Neural cell (in vitro differentiated cells): ENCODE measurements at regions not wholly inside any gene's neighbourhood (a gene's known extent, or its start where the extent isn't known, plus 50 kb on each side); places are given as distances from the start of the nearest gene placed in this dataset.

Experiments
- H2AFZ ChIP-seq: fragments of 200-600, 300-800 bp; sonication (generic), shearing (Covaris generic); 2 replicates; pipeline ENCODE4 v1.6.0; 2014; ENCODE audit warnings: low read depth, mild to moderate bottlenecking, antibody characterized with exemption, low read length, moderate library complexity
- H3F3A ChIP-seq: fragments of 200-600 bp; shearing (Covaris generic); 2 replicates; pipeline ENCODE4 v1.6.1; 2016; ENCODE audit warnings: mild to moderate bottlenecking, moderate library complexity, mixed read lengths, antibody characterized with exemption, low read length; ENCODE audit not compliant: insufficient read depth, poor library complexity, severe bottlenecking
- H3K27ac ChIP-seq: fragments of 200-600, 300-800 bp; sonication (generic), shearing (Covaris generic); 2 replicates; pipeline ENCODE4 v1.5.1; 2014; ENCODE audit warnings: mild to moderate bottlenecking, low read length, moderate library complexity
- H3K27me3 ChIP-seq: fragments of 300-800, 200-600 bp; sonication (generic), shearing (Covaris generic); 2 replicates; pipeline ENCODE4 v1.6.0; 2014; ENCODE audit warnings: mild to moderate bottlenecking, low read depth, low read length, moderate library complexity; ENCODE audit not compliant: insufficient read depth
- H3K36me3 ChIP-seq: fragments of 300-800, 200-600 bp; sonication (generic), shearing (Covaris generic); 2 replicates; pipeline ENCODE4 v1.5.1; 2014; ENCODE audit warnings: mild to moderate bottlenecking, antibody characterized with exemption, low read length, moderate library complexity; ENCODE audit not compliant: insufficient read depth
- H3K4me2 ChIP-seq: fragments of 300-800, 200-600 bp; sonication (generic), shearing (Covaris generic); 2 replicates; pipeline ENCODE4 v1.6.0; 2014; ENCODE audit warnings: mild to moderate bottlenecking, low read length
- H3K4me3 ChIP-seq: fragments of 300-800, 200-600 bp; sonication (generic), shearing (Covaris generic); 2 replicates; pipeline ENCODE4 v1.5.1; 2014; ENCODE audit warnings: mild to moderate bottlenecking, low read length, moderate library complexity
- H3K79me2 ChIP-seq: fragments of 200-600 bp; shearing (Covaris generic); replicated peaks from 2 replicates; pipeline ENCODE4 v1.6.0; 2014; ENCODE audit warnings: mild to moderate bottlenecking, low read length, moderate library complexity; ENCODE audit not compliant: insufficient read depth
- H3K9ac ChIP-seq: fragments of 300-800, 200-600 bp; sonication (generic), shearing (Covaris generic); 2 replicates; pipeline ENCODE4 v1.6.1; 2016; ENCODE audit warnings: mild to moderate bottlenecking, low read length, mixed read lengths
- H3K9me2 ChIP-seq: fragments of 200-600 bp; shearing (Covaris generic); 2 replicates; pipeline ENCODE4 v1.6.1; 2016; ENCODE audit warnings: mild to moderate bottlenecking, low read length, mixed read lengths; ENCODE audit not compliant: insufficient read depth
- H3K9me3 ChIP-seq: fragments of 200-600, 300-800 bp; sonication (generic), shearing (Covaris generic); 2 replicates; pipeline ENCODE4 v1.6.1; 2016; ENCODE audit warnings: mild to moderate bottlenecking, mixed run types, low read length, moderate library complexity, mixed read lengths
- H4K20me1 ChIP-seq: fragments of 200-600 bp; shearing (Covaris generic); 2 replicates; pipeline ENCODE4 v1.6.1; 2016; ENCODE audit warnings: mild to moderate bottlenecking, mixed run types; ENCODE audit not compliant: insufficient read depth
- EP300 ChIP-seq: fragments of 450-650 bp; conservative IDR thresholded peaks from 2 replicates; pipeline ENCODE4 v1.6.1; 2014; ENCODE audit warnings: antibody characterized with exemption, mild to moderate bottlenecking, moderate library complexity; ENCODE audit not compliant: poor library complexity, severe bottlenecking
- EZH2 ChIP-seq: fragments of 200-600, 300-800 bp; shearing (Covaris generic), sonication (generic); IDR thresholded peaks from 2 replicates; pipeline ENCODE4 v1.6.1; 2014; ENCODE audit warnings: antibody characterized with exemption, low read length, borderline replicate concordance, mild to moderate bottlenecking; ENCODE audit not compliant: insufficient read depth, poor library complexity, severe bottlenecking
- MXI1 ChIP-seq: fragments of 450-650 bp; conservative IDR thresholded peaks from 2 replicates; pipeline ENCODE4 v1.6.1; 2014; ENCODE audit warnings: antibody characterized with exemption, mild to moderate bottlenecking; ENCODE audit not compliant: poor library complexity, severe bottlenecking
- POLR2AphosphoS5 ChIP-seq: IDR thresholded peaks from 2 replicates; pipeline ENCODE4 v1.6.1; 2012
- RAD21 ChIP-seq: fragments of 450-650 bp; conservative IDR thresholded peaks from 2 replicates; pipeline ENCODE4 v1.6.1; 2014; ENCODE audit warnings: antibody characterized with exemption, mild to moderate bottlenecking, moderate library complexity
- SMC3 ChIP-seq: fragments of 450-650 bp; conservative IDR thresholded peaks from 2 replicates; pipeline ENCODE4 v1.6.1; 2014; ENCODE audit warnings: antibody characterized with exemption, mild to moderate bottlenecking, moderate library complexity; ENCODE audit not compliant: poor library complexity
- TAF1 ChIP-seq: IDR thresholded peaks from 2 replicates; pipeline ENCODE4 v1.6.1; 2012; ENCODE audit warnings: low read depth
- TF ChIP-seq, protein P1 (sequence below): IDR thresholded peaks from 2 replicates; pipeline ENCODE4 v1.6.1; 2012; ENCODE audit warnings: borderline replicate concordance
- TF ChIP-seq, protein P2 (sequence below): fragments of 450-650 bp; IDR thresholded peaks from 2 replicates; pipeline ENCODE4 v1.5.1; 2014; ENCODE audit warnings: antibody characterized with exemption, mild to moderate bottlenecking, moderate library complexity; ENCODE audit not compliant: poor library complexity, severe bottlenecking

DNA sequence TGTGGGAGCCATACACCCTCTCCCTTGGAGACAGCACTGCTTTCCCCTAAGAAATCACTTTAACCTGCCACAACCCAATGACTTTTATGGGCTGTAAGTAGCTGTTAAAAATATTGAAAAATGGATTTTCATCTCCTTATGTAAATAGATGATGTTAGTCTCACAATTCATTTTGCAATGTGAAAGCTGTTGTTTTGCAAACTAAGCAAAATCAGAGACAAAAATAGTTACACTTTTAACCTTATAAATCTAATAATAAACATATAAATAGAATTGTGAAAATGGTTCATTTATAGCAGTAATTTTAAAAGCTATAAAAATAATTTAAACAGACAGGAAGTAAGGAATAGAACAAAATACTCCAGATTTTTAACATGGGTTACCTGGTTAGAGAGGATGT is 268.8 kb upstream of the MAGI2 start:
- no peaks in the 10 kb centered on the region for H4K20me1 ChIP-seq
- no peaks in the 10 kb centered on the region for H3F3A ChIP-seq
- no peaks in the 10 kb centered on the region for H3K79me2 ChIP-seq
- H3K27me3 ChIP-seq: no peaks in the 10 kb centered on the region
- no peaks in the 10 kb centered on the region for H3K9me3 ChIP-seq
- H3K4me3 ChIP-seq: no peak overlapping the region
- no peak overlapping the region for H2AFZ ChIP-seq
- H3K36me3 ChIP-seq: no peaks in the 10 kb centered on the region
- H3K4me2 ChIP-seq: no peak overlapping the region
- H3K9ac ChIP-seq: no peak overlapping the region
- H3K9me2 ChIP-seq: no peaks in the 10 kb centered on the region
- TF ChIP-seq POLR2AphosphoS5 (no peak), EP300 (no peak), RAD21 (no peak), TAF1 (no peak), MXI1 (no peak), SMC3 (no peak), EZH2 (no peak)
- TF ChIP-seq, protein P1, sequence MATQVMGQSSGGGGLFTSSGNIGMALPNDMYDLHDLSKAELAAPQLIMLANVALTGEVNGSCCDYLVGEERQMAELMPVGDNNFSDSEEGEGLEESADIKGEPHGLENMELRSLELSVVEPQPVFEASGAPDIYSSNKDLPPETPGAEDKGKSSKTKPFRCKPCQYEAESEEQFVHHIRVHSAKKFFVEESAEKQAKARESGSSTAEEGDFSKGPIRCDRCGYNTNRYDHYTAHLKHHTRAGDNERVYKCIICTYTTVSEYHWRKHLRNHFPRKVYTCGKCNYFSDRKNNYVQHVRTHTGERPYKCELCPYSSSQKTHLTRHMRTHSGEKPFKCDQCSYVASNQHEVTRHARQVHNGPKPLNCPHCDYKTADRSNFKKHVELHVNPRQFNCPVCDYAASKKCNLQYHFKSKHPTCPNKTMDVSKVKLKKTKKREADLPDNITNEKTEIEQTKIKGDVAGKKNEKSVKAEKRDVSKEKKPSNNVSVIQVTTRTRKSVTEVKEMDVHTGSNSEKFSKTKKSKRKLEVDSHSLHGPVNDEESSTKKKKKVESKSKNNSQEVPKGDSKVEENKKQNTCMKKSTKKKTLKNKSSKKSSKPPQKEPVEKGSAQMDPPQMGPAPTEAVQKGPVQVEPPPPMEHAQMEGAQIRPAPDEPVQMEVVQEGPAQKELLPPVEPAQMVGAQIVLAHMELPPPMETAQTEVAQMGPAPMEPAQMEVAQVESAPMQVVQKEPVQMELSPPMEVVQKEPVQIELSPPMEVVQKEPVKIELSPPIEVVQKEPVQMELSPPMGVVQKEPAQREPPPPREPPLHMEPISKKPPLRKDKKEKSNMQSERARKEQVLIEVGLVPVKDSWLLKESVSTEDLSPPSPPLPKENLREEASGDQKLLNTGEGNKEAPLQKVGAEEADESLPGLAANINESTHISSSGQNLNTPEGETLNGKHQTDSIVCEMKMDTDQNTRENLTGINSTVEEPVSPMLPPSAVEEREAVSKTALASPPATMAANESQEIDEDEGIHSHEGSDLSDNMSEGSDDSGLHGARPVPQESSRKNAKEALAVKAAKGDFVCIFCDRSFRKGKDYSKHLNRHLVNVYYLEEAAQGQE: no peak
- TF ChIP-seq, protein P2, sequence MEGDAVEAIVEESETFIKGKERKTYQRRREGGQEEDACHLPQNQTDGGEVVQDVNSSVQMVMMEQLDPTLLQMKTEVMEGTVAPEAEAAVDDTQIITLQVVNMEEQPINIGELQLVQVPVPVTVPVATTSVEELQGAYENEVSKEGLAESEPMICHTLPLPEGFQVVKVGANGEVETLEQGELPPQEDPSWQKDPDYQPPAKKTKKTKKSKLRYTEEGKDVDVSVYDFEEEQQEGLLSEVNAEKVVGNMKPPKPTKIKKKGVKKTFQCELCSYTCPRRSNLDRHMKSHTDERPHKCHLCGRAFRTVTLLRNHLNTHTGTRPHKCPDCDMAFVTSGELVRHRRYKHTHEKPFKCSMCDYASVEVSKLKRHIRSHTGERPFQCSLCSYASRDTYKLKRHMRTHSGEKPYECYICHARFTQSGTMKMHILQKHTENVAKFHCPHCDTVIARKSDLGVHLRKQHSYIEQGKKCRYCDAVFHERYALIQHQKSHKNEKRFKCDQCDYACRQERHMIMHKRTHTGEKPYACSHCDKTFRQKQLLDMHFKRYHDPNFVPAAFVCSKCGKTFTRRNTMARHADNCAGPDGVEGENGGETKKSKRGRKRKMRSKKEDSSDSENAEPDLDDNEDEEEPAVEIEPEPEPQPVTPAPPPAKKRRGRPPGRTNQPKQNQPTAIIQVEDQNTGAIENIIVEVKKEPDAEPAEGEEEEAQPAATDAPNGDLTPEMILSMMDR: no peak
- H3K27ac ChIP-seq: no peak overlapping the region

DNA sequence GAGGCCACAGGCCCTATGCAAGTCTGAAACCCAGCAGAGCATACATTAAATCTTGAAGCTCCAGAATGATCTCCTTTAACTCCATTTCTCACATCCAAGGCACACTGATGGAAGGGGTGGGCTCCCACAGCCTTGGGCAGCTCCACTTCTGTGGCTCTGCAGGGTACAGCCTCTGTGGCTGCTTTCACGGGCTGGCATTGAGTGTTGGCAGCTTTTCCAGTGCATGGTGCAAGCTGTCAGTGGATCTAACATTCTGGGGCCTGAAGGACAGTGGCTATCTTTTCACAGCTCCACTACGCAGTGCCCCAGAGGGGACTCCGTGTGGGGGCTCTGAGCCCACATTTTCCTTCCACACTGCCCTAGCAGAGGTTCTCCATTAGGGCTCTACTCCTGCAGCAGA is 265.7 kb upstream of the MAGI2 start:
- TF ChIP-seq, protein P1: no peak
- TF ChIP-seq SMC3: no peak
- TF ChIP-seq RAD21: no peak
- no peak for TF ChIP-seq TAF1
- no peak for TF ChIP-seq MXI1
- no peak for TF ChIP-seq POLR2AphosphoS5
- TF ChIP-seq, protein P2: no peak
- no peak for TF ChIP-seq EZH2
- no peak for TF ChIP-seq EP300
- H3K9ac ChIP-seq: no peak overlapping the region
- H4K20me1 ChIP-seq: no peaks in the 10 kb centered on the region
- H3K4me3 ChIP-seq: no peak overlapping the region
- H3K27ac ChIP-seq: no peak overlapping the region
- H2AFZ ChIP-seq: no peak overlapping the region
- H3K9me2 ChIP-seq: no peaks in the 10 kb centered on the region
- no peaks in the 10 kb centered on the region for H3K79me2 ChIP-seq
- no peaks in the 10 kb centered on the region for H3F3A ChIP-seq
- H3K36me3 ChIP-seq: no peaks in the 10 kb centered on the region
- no peaks in the 10 kb centered on the region for H3K27me3 ChIP-seq
- H3K9me3 ChIP-seq: no peaks in the 10 kb centered on the region
- H3K4me2 ChIP-seq: no peak overlapping the region
